Nephron progenitor cell (in vitro differentiated cells): ENCODE measurements at regions not wholly inside any gene's neighbourhood (a gene's known extent, or its start where the extent isn't known, plus 50 kb on each side); places are given as distances from the start of the nearest gene placed in this dataset.

ENCODE experiments used
- DNase-seq: peaks from one replicate; pipeline ENCODE4 v3.0.0; 2021
- H3K27ac Mint-ChIP-seq: 2 replicates; pipeline ENCODE4 v1.8.0; 2021; ENCODE audit warnings: mild to moderate bottlenecking, moderate library complexity, mixed read lengths
- H3K27me3 Mint-ChIP-seq: 2 replicates; pipeline ENCODE4 v1.8.0; 2021; ENCODE audit warnings: mild to moderate bottlenecking, low read depth, mixed read lengths; ENCODE audit not compliant: poor library complexity
- H3K36me3 Mint-ChIP-seq: 2 replicates; pipeline ENCODE4 v1.8.0; 2021; ENCODE audit warnings: low read depth, mixed read lengths
- H3K4me1 Mint-ChIP-seq: 2 replicates; pipeline ENCODE4 v1.8.0; 2021; ENCODE audit warnings: mixed read lengths
- H3K4me3 Mint-ChIP-seq: 2 replicates; pipeline ENCODE4 v1.8.0; 2021; ENCODE audit warnings: mild to moderate bottlenecking, moderate library complexity, mixed read lengths
- H3K9me3 Mint-ChIP-seq: 2 replicates; pipeline ENCODE4 v1.8.0; 2021; ENCODE audit warnings: mild to moderate bottlenecking, moderate library complexity, mixed read lengths
- TF ChIP-seq, protein P1 (sequence below): fragments of 200-600 bp; sonication (generic); IDR thresholded peaks from 2 replicates; pipeline ENCODE4 v1.5.0; 2021; ENCODE audit warnings: antibody characterized with exemption

DNA sequence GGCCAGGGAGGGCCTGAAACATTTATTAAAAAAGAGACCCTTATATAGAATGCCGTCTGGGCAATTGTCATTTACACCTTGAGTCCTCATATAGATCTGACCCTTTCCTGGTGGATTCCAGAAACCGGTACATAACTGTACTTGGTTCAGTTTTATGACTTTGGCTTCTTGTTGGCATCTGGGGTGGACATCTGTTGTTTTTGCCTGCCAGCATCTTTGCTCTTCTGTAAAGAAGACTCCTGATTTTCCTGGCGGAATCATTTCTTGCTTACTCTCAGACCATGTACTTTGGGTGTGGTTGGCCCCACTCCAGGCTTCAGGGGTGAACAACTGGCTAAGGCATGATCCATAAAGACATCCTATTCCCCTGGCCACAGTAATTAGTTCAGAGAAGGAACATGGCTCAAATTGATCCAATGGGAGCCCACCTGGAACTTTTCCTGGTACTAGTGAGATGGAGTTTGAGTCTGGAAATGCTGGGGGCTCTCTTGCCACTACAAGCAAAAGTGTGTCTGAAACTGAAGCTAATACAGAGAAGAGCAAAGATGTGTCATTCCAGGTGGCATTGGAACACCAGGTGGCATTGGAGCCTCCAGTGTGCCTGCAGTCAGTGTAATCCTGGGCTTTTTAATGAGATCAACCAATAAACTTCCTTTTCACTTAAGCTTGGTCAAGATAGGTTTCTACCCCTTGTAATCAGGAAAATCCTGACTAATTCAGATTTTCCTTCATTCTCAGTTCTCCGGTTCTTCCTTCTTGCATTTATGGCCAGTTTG lies 332.5 kb upstream of the CAMK1G start:
- TF ChIP-seq, protein P1, sequence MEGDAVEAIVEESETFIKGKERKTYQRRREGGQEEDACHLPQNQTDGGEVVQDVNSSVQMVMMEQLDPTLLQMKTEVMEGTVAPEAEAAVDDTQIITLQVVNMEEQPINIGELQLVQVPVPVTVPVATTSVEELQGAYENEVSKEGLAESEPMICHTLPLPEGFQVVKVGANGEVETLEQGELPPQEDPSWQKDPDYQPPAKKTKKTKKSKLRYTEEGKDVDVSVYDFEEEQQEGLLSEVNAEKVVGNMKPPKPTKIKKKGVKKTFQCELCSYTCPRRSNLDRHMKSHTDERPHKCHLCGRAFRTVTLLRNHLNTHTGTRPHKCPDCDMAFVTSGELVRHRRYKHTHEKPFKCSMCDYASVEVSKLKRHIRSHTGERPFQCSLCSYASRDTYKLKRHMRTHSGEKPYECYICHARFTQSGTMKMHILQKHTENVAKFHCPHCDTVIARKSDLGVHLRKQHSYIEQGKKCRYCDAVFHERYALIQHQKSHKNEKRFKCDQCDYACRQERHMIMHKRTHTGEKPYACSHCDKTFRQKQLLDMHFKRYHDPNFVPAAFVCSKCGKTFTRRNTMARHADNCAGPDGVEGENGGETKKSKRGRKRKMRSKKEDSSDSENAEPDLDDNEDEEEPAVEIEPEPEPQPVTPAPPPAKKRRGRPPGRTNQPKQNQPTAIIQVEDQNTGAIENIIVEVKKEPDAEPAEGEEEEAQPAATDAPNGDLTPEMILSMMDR: no peak
- no peak overlapping the region for H3K4me3 Mint-ChIP-seq
- peaks cover 19% of the 10 kb centered on the region for H3K4me1 Mint-ChIP-seq
- no peaks in the 10 kb centered on the region for H3K36me3 Mint-ChIP-seq
- H3K9me3 Mint-ChIP-seq: peaks cover 5% of the 10 kb centered on the region
- no peak for DNase-seq
- peaks cover 6% of the 10 kb centered on the region for H3K27me3 Mint-ChIP-seq
- no peak overlapping the region for H3K27ac Mint-ChIP-seq

DNA sequence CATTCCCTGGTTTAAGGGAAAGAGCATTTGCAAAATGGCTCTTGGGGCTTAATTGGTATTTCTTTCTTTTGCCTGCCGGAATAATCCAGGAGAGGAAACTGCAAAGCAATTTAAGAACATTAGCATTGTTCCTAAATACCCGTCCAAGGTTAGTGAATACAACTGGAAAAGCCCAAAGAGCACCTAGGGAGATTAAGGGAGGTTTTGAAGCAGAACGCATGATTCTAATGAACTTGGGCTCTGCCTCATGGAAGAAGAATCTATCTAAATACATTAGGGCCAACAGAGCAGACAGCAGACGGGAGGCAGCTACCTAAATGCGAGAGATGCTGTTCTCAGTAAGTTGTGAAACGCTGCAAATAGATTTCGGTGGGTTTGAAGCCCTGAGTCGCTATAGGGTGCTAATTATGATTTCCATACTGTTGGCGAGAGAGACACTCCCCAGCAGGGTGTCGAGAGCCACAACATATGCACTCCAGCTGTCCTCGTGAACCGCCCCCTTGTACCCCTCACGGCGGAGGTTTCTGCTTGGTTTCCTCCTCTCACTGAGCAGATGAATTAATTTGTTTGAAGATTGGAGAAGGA lies 326.7 kb upstream of the CAMK1G start:
- H3K27me3 Mint-ChIP-seq: peaks cover 3% of the 10 kb centered on the region
- DNase-seq: no peak
- no peak overlapping the region for H3K27ac Mint-ChIP-seq
- H3K9me3 Mint-ChIP-seq: peaks cover 46% of the 10 kb centered on the region
- H3K36me3 Mint-ChIP-seq: peaks cover 4% of the 10 kb centered on the region
- no peaks in the 10 kb centered on the region for H3K4me1 Mint-ChIP-seq
- H3K4me3 Mint-ChIP-seq: no peak overlapping the region
- TF ChIP-seq, protein P1: no peak

DNA sequence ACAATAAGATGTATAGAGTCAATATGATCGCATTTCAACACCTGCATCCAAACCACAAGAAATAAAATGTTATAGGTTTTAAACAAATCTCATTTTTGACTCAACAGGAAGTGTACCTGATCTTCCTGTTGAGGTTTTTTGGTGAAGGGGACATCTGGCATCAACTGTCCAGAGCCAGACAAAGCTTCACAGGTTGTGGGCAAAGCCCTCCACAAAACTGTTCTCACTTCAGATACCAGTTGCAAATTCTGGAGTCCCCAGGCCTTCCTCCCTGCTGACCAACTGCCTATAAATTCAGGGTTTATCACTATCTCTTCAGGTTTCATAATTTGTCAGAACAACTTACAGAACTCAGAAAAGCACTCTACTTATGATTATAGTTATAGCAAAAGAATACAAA lies 326.1 kb upstream of the CAMK1G start:
- H3K4me1 Mint-ChIP-seq: no peaks in the 10 kb centered on the region
- H3K9me3 Mint-ChIP-seq: peaks cover 46% of the 10 kb centered on the region
- H3K36me3 Mint-ChIP-seq: peaks cover 4% of the 10 kb centered on the region
- peaks cover 3% of the 10 kb centered on the region for H3K27me3 Mint-ChIP-seq
- H3K4me3 Mint-ChIP-seq: no peak overlapping the region
- DNase-seq: no peak
- H3K27ac Mint-ChIP-seq: no peak overlapping the region
- TF ChIP-seq, protein P1: no peak

DNA sequence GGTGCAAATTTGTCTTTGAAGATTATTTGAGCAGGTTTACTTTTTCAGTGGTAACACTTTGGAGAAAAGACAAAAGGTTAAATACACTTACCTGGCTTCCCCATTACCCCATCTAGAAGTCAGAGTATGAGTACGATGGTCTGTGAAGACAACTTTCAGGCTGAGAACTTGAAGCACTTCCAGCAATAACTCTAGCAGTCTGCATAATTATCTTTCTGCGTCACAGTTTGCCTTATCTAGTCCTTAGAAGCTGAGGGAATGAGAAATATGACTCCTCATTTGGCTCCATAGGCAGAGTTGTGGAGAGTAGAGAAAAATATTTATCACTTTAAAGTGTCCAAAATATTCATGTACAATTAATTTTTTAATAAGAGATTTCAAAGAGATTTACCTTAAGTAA lies 323.4 kb upstream of the CAMK1G start:
- H3K4me3 Mint-ChIP-seq: no peak overlapping the region
- peaks cover 46% of the 10 kb centered on the region for H3K9me3 Mint-ChIP-seq
- no peak for DNase-seq
- no peaks in the 10 kb centered on the region for H3K4me1 Mint-ChIP-seq
- peaks cover 4% of the 10 kb centered on the region for H3K36me3 Mint-ChIP-seq
- H3K27ac Mint-ChIP-seq: no peak overlapping the region
- TF ChIP-seq, protein P1: no peak
- peaks cover 3% of the 10 kb centered on the region for H3K27me3 Mint-ChIP-seq

DNA sequence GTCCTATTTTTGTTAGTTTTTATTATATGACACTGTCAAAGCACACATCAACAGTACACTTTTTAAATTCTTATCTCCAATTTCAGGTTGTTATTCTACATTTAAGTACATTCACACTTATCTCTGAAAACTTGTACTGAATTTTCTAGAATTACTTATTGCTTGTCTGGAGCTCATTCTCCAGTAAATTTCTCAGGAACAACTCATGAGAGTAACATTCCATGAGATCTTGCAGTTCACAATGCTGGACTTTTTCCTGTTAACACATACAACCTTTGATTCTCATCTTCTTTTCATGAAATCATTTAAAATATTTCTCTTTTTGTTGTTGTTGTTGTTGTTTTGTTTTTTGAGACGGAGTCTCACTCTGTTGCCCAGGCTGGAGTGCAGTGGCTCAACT lies 320.9 kb upstream of the CAMK1G start:
- Mint-ChIP-seq H3K4me1 (no peaks in the 10 kb centered on the region), H3K27me3 (peaks cover 3% of the 10 kb centered on the region), H3K27ac (no peak overlapping the region), H3K36me3 (peaks cover 4% of the 10 kb centered on the region), H3K9me3 (peaks cover 29% of the 10 kb centered on the region), H3K4me3 (no peak overlapping the region)
- DNase-seq: no peak
- TF ChIP-seq, protein P1: no peak

DNA sequence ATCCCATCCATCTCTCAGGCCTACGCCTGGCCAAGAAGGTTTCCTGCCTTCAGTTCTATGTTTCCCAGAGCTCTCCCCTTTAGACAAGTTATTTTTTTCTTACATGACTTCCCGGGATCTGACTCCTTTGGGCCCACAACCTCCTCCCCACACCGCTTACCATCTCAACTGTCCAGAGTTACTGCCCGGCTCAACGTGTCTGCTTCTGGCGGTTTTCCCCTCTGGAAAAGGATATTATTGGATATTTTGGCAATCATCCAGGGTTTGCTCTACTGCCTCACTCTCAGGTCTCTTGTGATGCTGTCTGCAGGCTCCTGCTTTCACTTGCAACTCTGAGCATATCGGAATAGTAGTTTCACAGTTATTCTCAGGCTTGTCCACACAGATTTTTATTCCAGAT lies 318.2 kb upstream of the CAMK1G start:
- Mint-ChIP-seq H3K36me3 (peaks cover 4% of the 10 kb centered on the region), H3K27ac (no peak overlapping the region), H3K4me3 (no peak overlapping the region), H3K27me3 (peaks cover 3% of the 10 kb centered on the region), H3K9me3 (peaks cover 9% of the 10 kb centered on the region), H3K4me1 (no peaks in the 10 kb centered on the region)
- TF ChIP-seq, protein P1: no peak
- DNase-seq: no peak
